T-helper 1 cell treated with Interleukin-12 subunit alpha and Interleukin-12 subunit beta and Interleukin-4 antibody, amounts not matched to agents 30 ng/mL and 1 ng/mL, for 36 hours (primary cell): ENCODE measurements at regions not wholly inside any gene's neighbourhood (a gene's known extent, or its start where the extent isn't known, plus 50 kb on each side); places are given as distances from the start of the nearest gene placed in this dataset.

ENCODE experiments used
- intact Hi-C: fragments of 100-400 bp; cut with micrococcal nuclease; formaldehyde crosslinking; loops from one replicate; pipeline ENCODE4 v1.15.1; 2024

DNA sequence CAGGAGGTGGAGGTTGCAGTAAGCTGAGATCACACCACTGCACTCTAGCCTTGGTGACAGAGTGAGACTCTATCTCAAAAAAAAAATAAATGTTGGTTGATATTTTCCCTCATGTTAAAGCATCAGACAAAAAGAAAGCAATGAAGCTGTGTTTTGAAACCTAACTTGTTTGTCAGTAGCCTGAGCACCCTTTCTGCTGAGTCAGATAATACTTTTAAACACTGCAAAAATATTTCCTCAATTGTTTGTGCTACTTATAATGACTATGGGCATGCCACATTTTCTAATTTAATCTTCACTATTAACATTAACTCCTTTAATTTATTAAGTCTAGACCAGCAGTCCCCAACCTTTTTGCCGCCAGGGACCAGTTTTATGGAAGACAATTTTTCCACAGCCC lies 236.3 kb upstream of the AGAP1 start:
- intact Hi-C loops = no loop called here

DNA sequence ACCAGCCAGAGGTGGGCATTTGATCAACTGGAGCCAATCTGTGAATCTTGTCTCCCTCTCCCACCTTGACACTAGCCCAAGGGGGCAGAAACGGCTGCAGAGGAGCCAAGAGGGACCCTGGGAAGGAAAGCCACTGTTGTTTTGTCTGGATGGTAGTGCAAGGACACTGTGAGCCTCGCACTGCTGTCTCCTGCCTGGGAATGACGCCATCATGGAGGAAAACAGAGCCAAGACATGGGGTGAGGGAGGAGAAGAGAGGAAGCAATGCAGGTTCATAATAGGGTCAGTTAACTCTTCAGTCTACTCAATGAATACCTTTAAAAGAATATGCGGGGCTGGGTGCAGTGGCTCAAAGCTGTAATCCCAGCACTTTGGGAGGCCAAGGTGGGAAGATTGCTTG lies 231.1 kb upstream of the AGAP1 start:
- intact Hi-C loops = no loop called here

DNA sequence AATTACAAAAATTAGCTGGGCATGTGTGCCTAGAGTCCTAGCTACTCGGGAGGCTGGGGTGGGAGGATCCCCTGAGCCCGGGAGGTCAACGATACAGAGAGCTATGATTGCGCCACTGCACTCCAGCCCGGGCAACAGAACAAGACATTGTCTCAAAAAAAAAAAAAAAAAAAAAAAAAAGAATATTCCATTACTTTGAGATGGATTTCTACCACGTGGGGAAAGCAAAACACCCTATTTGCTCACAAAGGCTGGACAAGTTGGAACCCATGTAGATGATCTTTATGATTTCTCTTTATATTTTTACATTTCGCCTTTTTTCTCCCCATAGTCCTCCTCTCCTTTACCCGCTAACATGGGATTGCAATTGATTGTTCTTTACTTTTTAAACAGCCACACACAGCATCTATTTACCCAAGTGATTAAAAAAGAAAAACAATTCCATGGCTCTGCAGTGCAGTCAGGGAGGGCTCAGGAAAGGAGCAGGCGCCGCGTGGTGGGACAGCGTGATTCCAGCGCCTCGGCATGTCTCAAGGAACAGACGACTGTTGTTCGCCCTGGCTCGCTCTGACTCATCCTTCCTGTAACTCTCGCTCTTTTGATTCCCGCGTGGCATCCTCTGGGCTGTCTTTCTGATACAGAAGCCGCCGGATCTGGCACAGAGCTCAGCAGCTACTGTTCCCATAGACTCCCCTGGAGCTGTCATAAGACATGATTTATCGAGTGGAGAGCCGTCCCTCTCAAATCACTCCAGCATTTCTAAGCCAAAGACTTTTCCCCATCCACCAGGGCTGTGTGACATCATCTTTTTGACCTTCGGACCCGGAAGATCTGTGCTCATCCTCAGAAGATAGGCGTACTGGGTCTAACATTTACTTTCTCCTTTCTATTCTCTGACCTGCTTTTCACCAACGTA lies 230.4 kb upstream of the AGAP1 start:
- intact Hi-C loops = no loop called here

DNA sequence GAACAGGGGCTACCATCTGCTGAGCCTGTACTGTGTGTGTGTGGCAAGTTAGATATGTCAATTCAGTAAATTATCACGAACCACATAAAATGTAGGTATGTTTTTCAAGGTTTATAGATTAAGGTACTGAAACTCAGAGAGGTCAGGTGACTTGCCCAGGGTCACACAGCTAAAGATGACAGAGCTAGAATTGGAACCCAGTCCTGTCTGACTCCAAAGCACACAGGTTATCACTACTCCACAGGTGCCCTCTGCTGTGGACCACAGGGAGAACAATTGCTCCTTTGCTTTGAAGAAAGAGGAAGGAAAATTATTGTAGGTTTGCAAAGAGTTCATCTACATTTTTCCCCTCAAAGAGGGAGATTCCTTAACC lies 229.7 kb upstream of the AGAP1 start:
- intact Hi-C loops = no loop called here

DNA sequence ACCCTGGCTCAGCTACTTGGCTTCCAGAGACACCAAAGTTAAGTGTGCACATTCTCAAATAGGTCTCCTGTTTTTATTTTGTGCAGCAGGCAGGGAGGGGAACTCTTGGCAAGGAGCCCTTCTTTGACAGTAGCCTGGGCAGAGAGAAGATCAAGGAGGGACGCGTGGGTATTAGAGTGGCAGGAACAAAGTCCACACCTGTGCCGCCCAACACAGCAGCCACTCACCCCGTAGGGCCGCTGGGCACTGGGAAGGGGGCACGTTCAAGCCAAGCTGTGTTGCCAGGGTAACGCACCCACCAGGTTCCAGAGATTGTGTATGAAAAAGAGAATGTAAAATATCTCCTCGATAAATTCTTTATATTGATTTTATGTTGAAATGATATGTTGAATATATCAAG lies 229.3 kb upstream of the AGAP1 start:
- intact Hi-C loops = no loop called here

DNA sequence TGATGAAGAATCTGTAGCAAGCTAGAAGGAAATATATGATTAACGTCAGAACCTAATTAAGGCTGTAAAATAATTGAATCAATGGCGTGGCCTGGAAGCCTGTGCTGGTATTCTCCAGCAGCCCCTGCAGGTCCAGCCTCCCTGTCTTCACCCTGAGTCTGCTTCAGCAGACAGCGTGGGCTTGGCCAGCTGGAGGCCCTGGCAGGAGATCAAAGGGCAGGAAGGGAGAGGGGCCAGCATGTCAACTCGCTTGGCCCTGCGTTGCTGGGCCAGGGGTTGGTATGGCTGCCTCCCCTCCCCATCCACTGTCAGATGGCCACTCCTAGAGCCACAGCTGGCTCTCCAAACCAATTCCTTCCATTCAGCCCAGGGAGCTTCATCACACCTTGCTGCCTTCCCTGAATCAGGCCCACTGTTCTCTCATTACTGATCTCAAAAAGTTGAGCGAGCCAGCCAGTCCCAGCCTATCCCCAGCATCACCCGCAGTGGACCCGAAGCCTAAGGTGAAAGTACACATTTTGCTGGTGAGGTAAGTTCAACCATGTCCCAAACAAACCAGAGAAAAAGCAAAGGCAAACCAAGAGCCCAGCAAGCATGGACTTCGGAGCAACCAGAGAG lies 228.4 kb upstream of the AGAP1 start:
- intact Hi-C loops = no loop called here

DNA sequence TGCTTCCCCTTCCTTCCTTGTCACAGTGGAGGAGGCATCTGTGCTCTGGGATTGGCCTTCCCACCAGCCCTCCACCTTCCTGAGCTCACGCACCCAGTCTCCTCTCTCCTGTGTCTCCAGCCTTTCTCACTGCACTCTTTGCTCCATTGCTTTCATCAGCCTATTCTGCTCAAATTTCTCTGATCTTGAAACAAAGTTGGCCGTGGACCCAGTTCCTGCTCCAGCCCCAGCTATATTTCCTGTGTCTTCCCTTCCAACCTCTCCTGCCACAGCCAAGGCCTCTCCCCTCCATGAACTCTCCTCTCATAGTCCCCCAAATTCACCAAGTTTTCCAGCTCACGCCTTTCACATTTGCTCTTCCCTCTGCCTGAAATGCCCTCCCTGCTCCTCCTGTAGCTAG lies 226.6 kb upstream of the AGAP1 start:
- intact Hi-C loops = no loop called here

DNA sequence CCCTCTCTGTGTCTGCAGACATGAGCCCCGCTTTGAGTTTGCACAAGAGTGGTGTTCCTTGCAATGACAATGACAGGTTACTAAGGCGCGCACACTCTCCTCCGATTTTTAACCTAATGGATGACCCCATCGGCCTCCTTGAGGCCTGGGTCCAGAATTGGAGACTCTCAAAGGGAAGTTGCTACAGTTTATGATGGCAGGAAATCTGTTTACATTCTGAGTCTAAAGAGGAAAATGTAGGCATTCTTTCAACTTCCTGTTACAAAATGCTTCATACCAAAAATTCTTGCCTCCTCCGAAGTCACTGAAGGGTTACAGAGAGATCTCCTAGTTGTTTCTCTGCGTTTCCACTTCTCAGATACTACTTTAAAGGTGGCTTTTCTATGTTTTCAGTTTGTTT lies 225.3 kb upstream of the AGAP1 start:
- intact Hi-C loops = no loop called here

DNA sequence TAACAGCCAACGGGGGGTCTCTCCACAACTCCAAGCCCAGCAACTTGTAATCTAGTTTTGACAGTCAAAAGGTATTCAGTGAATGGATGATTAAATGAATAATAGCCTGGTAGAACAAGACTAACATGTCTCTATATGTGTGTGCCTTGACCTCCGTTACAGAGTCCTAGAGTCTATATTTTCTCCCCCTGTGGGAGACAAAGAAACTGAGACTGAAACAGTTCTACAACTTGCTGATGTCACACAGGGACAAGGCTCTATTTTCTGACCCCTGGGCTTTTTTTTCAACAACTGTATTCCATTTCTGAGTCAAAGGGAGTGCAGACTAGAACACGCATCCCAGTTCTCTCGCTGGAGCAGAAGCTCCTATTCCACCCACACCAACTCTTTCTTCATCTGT lies 223.6 kb upstream of the AGAP1 start:
- intact Hi-C loops = no loop called here

DNA sequence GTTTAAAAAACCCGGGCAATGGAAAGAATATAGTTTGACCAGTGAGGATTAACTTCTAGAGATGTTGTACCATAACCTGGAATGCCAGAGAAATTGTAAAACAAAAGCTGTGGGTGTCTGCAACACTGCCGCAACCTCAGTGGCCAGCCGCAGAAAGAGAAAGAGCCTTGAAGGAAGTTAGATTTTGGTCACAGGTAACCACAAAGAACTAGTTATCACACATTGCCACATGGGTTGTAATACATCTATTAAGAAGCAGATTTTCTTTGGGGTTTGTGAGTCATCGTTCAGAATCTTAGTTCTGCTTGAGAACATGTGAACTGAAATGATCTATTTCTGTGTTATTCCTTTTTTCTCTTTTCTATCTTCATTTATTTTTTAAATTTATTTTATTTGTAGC lies 222.9 kb upstream of the AGAP1 start:
- intact Hi-C loops = no loop called here

DNA sequence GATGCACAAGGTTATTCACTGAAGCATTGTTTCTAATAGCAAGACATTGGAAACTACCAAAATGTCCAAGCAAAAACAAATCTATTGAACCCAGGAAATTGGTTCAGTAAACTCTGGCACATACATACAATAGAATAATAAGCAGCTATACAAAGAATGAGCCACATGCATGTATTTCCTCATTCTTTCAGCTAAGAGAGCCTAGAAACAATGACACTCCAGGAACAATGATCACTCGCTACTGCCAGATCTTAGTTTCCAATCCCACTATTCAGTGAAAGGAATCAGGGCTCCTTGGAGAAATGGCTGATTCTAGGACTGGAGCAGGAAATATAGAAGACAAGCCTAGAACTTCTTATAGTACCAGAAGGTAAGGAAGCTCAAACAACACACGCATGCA lies 221.9 kb upstream of the AGAP1 start:
- intact Hi-C loops = no loop called here

DNA sequence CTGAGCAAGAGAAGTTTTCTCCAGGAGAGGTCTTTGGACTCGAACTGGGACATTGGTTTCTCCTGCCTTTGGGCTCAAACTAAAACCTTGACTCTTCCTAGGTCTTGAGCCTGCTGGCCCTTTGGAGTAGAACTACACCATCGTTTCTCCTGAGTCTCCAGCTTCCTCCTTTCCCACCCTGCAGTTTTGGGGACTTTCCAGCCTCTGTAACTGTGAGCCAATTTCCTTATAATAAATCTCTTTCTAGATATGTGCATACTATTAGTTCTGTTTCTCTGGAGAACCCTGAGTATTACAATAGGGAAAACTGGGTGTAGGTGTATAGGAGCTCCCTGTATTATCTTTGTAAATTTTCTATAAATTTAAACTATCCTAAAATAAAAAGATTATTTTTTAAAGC lies 219.8 kb upstream of the AGAP1 start:
- intact Hi-C loops = no loop called here

DNA sequence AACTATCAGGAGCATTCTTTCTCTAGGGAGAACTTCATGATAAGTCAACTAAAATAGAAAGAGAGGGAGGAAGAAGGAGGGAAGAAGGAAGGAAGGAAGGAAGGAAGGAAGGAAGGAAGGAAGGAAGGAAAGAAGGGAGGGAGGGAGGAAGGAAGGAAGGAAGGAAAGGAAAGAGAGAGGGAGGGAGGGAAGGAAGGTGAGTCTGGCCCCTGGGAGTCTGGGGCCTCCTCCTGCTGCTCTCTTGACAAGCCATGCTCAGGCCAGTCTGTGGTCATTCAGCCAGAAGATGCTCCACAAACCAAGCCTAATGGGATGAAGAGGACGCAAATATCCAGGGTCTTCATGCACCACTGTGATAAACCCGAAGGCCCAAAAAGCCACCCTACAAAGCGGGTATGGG lies 216.4 kb upstream of the AGAP1 start:
- intact Hi-C loops = no loop called here

DNA sequence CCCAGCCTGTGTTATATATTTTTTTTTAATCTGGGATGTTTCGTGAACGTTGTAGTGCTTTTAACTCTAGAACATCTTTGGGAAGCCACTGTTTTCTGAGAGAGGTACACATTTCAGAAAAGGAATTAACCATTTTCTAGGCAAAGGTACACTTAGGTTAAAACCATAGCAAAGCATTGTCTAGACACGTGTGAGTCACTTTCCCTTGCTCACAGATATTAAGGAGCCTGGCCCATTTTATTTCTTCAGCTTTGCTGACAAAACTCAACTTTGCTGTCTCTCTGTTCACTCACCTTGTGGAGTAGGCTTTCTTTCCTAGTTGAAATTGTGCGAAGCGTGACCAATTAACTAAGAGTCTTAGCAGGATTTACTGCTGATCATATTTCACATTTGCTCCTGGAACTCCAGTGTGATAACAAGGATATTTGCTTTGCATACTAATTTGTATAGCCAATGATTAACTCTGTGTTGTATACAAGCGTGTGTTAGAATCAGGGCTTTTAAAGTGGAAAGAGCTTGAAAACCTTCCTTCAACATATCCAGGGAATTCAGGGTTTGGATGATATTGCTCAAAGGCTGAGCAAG lies 215.0 kb upstream of the AGAP1 start:
- intact Hi-C loops = no loop called here

DNA sequence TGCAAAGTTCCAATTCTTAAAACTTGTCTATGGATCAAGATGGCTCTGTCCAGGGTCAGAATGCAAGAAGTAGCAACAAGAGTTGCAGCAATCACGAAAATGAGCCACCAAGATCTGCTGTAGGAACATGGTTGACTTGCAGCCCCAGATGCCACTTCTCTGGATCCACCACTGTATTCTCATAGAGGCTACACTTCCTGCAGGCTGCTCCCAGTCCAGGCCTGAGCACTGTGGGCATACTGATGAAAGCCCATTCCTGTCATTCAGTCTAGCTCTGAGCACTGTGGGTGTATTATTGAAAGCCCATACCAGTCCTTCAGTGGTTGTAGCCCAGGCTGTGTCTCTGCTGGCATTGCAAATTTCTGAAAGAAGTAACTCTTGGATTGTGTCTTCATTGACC lies 213.9 kb upstream of the AGAP1 start:
- intact Hi-C loops = no loop called here

DNA sequence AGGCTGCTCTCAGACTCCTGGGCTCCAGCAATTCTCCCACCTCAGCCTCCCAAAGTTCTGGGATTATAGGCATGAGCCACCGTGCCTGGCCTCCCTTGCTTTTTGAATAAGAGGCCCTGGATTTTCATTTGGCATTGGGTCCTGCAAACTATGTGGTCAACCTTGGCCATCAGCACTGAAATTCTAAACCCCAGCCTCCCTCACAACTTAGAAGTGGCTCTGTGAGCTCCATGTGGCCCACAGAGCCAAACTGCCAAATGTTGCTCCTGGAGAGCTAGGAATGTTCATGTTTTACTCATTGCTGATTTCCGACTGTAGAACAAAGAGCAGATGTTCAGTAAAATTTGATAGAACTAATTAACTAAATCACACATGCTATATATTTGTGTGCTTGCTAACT lies 210.6 kb upstream of the AGAP1 start:
- intact Hi-C loops = no loop called here

DNA sequence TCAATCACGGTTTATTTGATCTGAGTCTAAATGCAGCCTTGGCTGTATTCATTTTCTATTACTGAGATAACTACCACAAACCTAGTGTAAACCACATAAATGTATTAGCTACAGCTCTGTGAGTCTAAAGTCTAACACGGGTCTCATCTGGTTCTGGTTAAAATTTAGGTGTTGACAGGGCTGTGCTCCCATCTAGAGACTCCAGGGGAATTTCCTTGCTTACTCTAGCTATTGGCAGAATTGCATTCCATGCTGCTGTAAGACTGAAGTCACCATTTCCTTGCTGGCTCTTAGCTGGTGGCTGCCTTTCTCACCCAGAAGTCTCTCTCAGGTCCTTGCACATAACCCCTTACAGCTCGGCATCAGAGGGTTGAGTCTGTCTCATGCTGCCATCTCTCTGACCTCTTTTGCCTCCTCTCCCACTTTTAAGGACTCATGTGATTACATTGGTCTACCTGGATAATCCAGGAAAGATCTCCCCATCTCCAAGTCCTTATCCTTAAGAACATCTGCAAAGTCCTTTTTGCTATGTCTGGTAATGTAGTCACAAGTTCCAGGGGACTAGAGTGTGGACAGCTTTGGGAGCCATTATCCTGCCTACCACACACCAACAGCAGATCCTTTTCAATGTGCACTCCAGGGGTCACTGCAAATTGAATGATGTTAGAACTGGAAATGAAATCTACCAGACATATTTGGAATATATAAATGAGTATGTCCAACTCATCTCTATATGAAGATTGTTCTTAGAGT lies 207.0 kb upstream of the AGAP1 start:
- intact Hi-C loops = no loop called here

DNA sequence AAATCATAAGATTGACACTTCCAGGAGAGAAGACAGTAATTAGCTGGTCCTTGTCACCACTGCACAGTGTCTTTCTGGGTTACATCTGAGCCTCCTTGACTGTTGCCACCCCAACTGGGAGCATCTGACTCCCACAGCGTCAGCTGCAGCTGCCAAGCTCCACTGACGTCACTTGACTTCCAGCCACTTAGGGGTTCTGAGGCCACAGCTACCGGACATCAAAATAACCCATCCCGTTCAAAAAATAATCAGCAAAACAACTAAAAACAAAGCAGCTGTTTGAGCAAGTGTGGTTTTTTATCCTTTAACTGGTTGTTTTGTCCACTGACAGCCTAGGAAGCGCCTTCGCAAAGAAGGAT lies 206.5 kb upstream of the AGAP1 start:
- intact Hi-C loops = no loop called here

DNA sequence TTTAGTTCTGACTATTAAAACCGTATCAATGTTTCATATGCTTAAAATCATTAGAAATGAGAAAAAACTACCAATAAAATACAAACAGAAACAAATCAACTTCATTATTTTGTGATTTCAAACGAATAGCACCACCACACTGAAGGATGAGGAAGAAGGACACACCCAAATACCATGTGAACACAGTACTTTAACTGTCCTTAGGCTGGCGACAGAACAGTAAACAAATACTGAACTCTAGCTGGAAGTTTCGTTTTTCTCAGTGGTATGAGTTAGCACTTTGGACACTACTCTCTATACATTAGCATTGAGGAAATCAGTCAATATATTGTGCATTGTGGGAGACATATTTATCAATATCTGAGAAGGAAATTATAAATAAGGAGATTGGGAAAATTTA lies 202.4 kb upstream of the AGAP1 start:
- intact Hi-C loops = no loop called here

DNA sequence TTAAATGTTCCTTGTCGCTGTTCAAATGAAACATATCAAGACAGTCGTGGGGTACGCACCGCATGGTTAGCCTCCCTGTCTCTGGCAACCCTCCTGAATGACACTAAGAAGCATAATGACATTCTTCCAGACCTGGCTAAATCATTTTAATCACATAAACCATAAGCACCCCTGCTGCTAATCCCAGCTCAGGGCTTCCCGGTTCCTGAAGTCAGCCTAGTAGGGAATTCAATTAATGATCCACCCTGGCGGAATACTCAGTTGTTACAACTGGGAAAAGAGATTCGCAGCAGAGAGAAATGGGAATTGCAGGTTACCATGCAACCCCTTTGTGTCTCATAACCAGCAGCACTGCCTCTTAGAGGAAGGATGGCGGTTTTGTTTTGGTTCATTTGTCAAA lies 200.8 kb upstream of the AGAP1 start:
- intact Hi-C loops = no loop called here

DNA sequence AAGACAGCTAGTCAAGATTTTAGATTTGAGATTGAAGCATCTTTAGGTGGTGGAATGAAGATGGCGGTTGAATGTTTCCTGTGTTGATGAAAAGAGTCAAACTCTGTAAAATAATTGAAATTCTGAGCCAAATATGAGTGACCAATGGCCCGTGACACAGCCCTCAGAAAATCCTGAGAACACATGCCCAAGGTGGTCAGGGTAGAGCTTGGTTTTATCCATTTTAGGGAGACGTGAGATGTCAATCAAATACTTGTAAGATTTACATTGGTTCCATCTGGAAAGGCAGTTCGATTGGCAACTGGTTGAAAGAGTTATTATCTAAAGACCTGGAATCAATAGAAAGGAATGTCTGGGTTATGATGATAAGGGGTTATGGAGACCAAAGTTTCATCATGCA lies 198.0 kb upstream of the AGAP1 start:
- intact Hi-C loops = no loop called here
